GM12891 (cell line): ENCODE measurements at regions not wholly inside any gene's neighbourhood (a gene's known extent, or its start where the extent isn't known, plus 50 kb on each side); places are given as distances from the start of the nearest gene placed in this dataset.
"Not testable (repeated sequence)": the region's sequence is repeated elsewhere in the genome, so short reads cannot be mapped to it uniquely, and the experiment has no call there.

Experiments used
- DNase-seq: peaks from one replicate; pipeline ENCODE4 v3.0.0; 2011; ENCODE audit warnings: low spot score; ENCODE audit not compliant: insufficient read length
- FAIRE-seq: peaks from 2 replicates; lab custom pipeline; 2011; peaks lifted over from hg19 to GRCh38; lab: Jason Lieb, UNC
- PAX5 ChIP-seq: IDR thresholded peaks from 2 replicates; pipeline ENCODE4 v1.6.1; 2011; ENCODE audit warnings: low read length, moderate library complexity, mild to moderate bottlenecking; ENCODE audit not compliant: insufficient read depth, severe bottlenecking
- POLR2A ChIP-seq: IDR thresholded peaks from 2 replicates; pipeline ENCODE4 v1.6.1; 2011; ENCODE audit warnings: low read depth, low read length, control low read depth
- POLR2AphosphoS5 ChIP-seq: IDR thresholded peaks from 2 replicates; pipeline ENCODE4 v1.6.1; 2011; ENCODE audit warnings: low read depth, low read length, control low read depth
- POU2F2 ChIP-seq: IDR thresholded peaks from 2 replicates; pipeline ENCODE4 v1.6.1; 2011; ENCODE audit warnings: low read depth, mild to moderate bottlenecking, control low read depth, low read length, moderate library complexity
- SPI1 ChIP-seq: IDR thresholded peaks from 2 replicates; pipeline ENCODE4 v1.6.1; 2011; ENCODE audit warnings: low read depth, low read length, control low read depth
- TAF1 ChIP-seq: IDR thresholded peaks from 2 replicates; pipeline ENCODE4 v1.6.1; 2011; ENCODE audit warnings: low read depth, low read length, control low read depth

GRCh38 chr5:158198636-158199035 is 339.7 kb upstream of the CLINT1 start:
- DNase-seq, result peak; percentile 32
- TF ChIP-seq POU2F2 (peak; percentile 94), PAX5 (no peak)
- peak; percentile 95 for FAIRE-seq

- no peak for TF ChIP-seq TAF1
- no peak for TF ChIP-seq POLR2AphosphoS5
- no peak for TF ChIP-seq SPI1
- no peak for TF ChIP-seq POLR2A
- no peak for TF ChIP-seq POU2F2
- no peak for TF ChIP-seq PAX5
- DNase-seq, result no peak
- FAIRE-seq, result no peak
Measured at GRCh38 chr5:158195416-158196210, 336.7 kb upstream of the CLINT1 start.

- FAIRE-seq, result peak; percentile 64
- TF ChIP-seq POU2F2, result no peak
- TF ChIP-seq POLR2AphosphoS5, result no peak
- TF ChIP-seq SPI1, result no peak
- no peak for TF ChIP-seq POLR2A
- TF ChIP-seq PAX5, result no peak
- no peak for TF ChIP-seq TAF1
- DNase-seq, result no peak
Measured at GRCh38 chr5:158194561-158194976, 335.6 kb upstream of the CLINT1 start.

- FAIRE-seq, DNase-seq: not testable (repeated sequence)
Measured at GRCh38 chr5:158193395-158193794, 334.4 kb upstream of the CLINT1 start.

GRCh38 chr5:158180407-158180806 is 321.5 kb upstream of the CLINT1 start:
- FAIRE-seq, result no peak
- TF ChIP-seq TAF1, result no peak
- TF ChIP-seq PAX5, result no peak
- TF ChIP-seq POLR2A, result no peak
- no peak for TF ChIP-seq SPI1
- TF ChIP-seq POU2F2, result no peak
- no peak for TF ChIP-seq POLR2AphosphoS5
- DNase-seq, result no peak

- FAIRE-seq, result no peak
Measured at GRCh38 chr5:158179271-158179670, 320.3 kb upstream of the CLINT1 start.

GRCh38 chr5:158178535-158178934 is 319.6 kb upstream of the CLINT1 start:
- no peak for FAIRE-seq
- no peak for DNase-seq
- no peak for TF ChIP-seq SPI1
- TF ChIP-seq POU2F2, result no peak
- TF ChIP-seq POLR2AphosphoS5, result no peak

More at GRCh38 chr5:158179271-158179670, 320.3 kb upstream of the CLINT1 start:
- no peak for DNase-seq
- TF ChIP-seq SPI1, result no peak
- no peak for TF ChIP-seq POLR2A
- TF ChIP-seq TAF1, result no peak
- TF ChIP-seq POLR2AphosphoS5, result no peak
- no peak for TF ChIP-seq POU2F2
- TF ChIP-seq PAX5, result no peak

- TF ChIP-seq POLR2A, result no peak
- TF ChIP-seq SPI1, result no peak
- no peak for TF ChIP-seq PAX5
- no peak for FAIRE-seq
- DNase-seq, result no peak
Measured at GRCh38 chr5:158177146-158177545, 318.2 kb upstream of the CLINT1 start.

GRCh38 chr5:158175934-158176481 is 317.1 kb upstream of the CLINT1 start:
- TF ChIP-seq SPI1, result no peak
- TF ChIP-seq POLR2AphosphoS5, result no peak
- no peak for TF ChIP-seq POLR2A
- TF ChIP-seq POU2F2, result no peak
- TF ChIP-seq PAX5, result no peak
- TF ChIP-seq TAF1, result no peak
- DNase-seq, result no peak
- no peak for FAIRE-seq

GRCh38 chr5:158174918-158175851 is 316.2 kb upstream of the CLINT1 start:
- DNase-seq, result peak; percentile 47
- peak; percentile 88 for FAIRE-seq
- TF ChIP-seq POLR2A, result no peak
- TF ChIP-seq TAF1, result no peak
- TF ChIP-seq POU2F2, result no peak
- TF ChIP-seq SPI1, result no peak
- TF ChIP-seq PAX5, result no peak
- no peak for TF ChIP-seq POLR2AphosphoS5
